HG02759 (cell line): ENCODE measurements at regions not wholly inside any gene's neighbourhood (a gene's known extent, or its start where the extent isn't known, plus 50 kb on each side); places are given as distances from the start of the nearest gene placed in this dataset.
"Not testable (repeated sequence)": the region's sequence is repeated elsewhere in the genome, so short reads cannot be mapped to it uniquely, and the experiment has no call there.

Source experiments
- ATAC-seq: cut with Tn5 transposase; IDR thresholded peaks from one replicate; pipeline ENCODE4 v1.9.1; 2021; ENCODE audit warnings: mild to moderate bottlenecking, moderate library complexity; ENCODE audit not compliant: unreplicated experiment

GRCh38 chr5:123294544-123294943 lies 128.7 kb downstream of the CEP120 start:
- peak; percentile 48 for ATAC-seq

GRCh38 chr5:123289210-123289609 lies 134.0 kb downstream of the CEP120 start:
- no peak for ATAC-seq

GRCh38 chr5:123287881-123288280 lies 135.3 kb downstream of the CEP120 start:
- no peak for ATAC-seq

GRCh38 chr5:123286891-123287290 lies 136.3 kb downstream of the CEP120 start:
- no peak for ATAC-seq

DNA sequence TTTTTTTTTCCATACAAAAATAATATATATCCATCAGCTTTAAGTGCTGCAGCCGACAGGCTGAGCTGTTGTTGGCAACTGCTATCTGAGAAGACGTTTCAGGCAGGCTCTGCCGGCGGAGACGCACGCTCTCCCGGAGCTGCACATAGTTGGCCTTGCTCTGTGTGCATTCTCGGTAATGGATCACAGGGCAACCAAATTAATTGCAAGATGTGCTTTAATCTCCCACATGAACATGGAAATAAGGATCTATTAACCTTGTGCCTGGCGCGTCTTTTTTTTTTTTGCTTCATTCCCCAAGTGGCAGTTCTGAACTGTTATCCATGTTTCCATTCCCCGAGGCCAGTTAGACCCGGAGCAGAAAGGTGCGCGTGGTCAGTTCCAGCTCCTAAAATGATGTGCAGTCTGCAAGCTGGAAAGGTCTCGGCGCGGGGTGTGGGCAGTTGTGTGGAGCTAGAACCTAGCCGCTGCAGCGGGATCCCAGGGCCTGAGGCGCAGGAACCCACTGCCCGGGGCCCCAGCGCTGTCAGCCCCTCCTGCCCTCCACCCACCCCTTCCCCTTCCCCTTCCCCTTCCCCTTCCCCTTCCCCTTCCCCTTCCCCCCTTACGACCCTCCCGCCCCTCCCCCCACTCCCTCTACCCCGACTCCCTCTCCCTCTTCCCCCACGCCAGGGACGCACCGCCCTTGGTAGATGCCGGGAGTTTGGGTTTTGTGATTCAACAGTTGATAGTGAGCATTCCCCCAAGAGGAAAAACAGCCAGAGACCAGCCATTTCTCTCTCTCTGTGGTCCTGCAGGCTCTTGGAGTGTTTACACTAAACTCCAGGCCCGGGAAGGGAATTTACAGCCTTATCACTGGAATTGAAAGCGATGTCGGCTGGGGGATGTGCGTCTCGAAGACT lies 137.8 kb downstream of the CEP120 start:
- ATAC-seq, result no peak

- no peak for ATAC-seq
Observed at GRCh38 chr5:123283499-123283898, 139.7 kb downstream of the CEP120 start.

- no peak for ATAC-seq
Observed at GRCh38 chr5:123283031-123283430, 140.2 kb downstream of the CEP120 start.

DNA sequence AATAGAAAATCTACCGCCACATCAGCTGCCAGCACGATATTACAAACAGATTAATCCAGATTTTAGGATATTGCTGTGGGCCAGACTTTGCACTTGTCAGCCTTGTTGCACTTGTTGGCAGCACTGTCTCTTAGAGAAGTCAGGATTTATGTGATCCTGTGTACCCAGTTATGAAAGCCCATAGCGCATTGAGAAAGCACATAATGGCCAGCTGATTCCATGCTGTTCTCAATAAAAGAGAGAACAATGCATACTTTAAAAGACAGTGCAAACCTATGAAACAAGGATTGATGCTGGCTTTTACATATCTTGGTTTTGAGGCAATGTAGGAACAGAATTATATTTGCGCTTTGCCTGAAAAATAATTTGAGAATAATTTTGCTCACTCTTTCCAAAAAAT lies 140.8 kb downstream of the CEP120 start:
- ATAC-seq, result no peak

GRCh38 chr5:123280854-123281253 lies 142.3 kb downstream of the CEP120 start:
- not testable (repeated sequence) for ATAC-seq

GRCh38 chr5:123279136-123279535 lies 144.1 kb downstream of the CEP120 start:
- ATAC-seq, result no peak

- ATAC-seq, result no peak
Observed at GRCh38 chr5:123278284-123278683, 144.9 kb downstream of the CEP120 start.

DNA sequence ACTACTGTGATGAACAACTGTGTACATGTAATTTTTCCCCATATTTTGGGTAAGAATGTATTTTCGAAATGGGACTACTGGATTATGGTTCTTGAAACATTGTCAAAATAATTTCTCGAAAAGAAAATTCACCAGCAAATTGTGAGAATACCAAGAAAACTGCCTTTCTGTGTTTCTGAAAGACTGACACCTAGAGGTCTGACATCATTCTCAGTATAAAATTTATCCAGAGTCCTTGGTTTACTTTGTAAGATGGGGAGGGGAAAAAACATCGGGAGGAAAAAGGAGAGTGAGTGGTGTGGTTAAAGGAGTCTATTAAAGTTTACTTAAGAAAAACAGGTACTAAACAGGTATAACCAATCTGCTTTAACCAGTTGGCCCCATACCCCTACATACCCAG lies 149.2 kb downstream of the CEP120 start:
- no peak for ATAC-seq

GRCh38 chr5:123273095-123273494 lies 150.1 kb downstream of the CEP120 start:
- no peak for ATAC-seq

- no peak for ATAC-seq
Observed at GRCh38 chr5:123269851-123270250, 153.4 kb downstream of the CEP120 start.

GRCh38 chr5:123269436-123269835 lies 153.8 kb downstream of the CEP120 start:
- no peak for ATAC-seq

GRCh38 chr5:123266365-123266764 lies 156.8 kb downstream of the CEP120 start:
- no peak for ATAC-seq

DNA sequence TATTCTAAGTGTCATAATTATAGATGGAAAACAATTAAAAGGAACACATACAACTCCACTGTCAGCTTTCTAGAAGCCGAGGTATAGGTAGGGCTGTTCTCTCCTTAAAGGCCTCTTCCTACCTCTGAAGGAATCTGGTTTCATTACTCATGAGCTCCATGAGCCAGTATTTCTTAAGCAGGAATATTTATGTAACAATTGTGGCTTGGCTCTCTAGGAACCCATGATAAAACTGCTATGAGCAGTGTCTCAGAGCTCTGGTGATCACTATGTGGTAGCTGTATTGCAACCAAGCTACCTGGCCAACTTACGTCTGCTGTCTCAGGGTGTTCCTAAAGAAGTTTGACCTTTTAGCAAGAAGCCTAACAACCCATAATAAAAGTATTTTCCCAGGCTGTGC lies 157.7 kb downstream of the CEP120 start:
- no peak for ATAC-seq

DNA sequence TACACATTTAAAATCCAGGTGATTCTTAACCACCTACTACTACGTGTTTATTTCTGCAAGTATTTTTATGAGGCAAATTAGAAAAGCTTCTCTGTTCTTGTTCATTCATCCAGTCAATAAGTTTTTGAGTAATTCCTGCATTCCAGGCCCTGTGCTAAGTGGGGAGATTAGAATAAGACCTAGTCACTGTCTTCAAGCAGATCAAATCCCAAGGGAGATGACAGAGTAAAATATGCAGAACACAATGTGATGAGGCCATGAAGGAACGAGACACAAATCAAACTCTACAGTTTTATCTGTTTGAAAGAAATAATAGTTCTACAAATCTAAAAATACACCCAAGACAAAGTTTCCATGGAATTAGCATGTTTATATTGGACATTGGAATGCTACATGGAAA lies 158.8 kb downstream of the CEP120 start:
- ATAC-seq, result no peak

- ATAC-seq, result no peak
Observed at GRCh38 chr5:123263859-123264258, 159.3 kb downstream of the CEP120 start.

DNA sequence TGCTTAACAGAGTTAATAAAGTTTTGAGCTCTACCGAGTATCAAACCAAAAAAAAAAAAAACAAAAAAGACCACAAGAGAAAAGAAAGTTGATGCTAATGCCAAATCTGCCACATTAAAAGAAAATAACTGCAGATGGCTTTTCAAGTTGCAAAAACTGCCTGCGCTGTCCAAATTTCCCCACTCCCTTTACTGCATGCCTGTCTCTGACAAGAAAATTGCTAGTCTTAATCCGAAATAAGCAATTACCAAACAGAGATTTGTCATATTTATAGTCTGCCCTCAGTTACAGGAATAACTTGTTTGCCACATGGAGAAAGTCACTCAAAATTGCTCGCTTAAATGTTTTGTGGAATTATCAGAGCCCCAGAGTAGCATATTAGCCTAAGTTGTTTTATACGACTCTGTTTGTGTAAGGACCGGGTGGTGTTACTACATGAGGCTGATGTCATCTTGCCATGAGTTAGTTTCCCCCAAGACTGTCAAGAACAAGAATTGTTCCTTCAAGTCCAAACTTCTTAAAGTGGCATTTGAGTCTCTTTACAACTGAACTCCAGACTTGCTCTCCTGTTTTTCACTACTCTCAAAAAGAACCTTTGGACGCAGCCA lies 160.9 kb downstream of the CEP120 start:
- ATAC-seq, result no peak

DNA sequence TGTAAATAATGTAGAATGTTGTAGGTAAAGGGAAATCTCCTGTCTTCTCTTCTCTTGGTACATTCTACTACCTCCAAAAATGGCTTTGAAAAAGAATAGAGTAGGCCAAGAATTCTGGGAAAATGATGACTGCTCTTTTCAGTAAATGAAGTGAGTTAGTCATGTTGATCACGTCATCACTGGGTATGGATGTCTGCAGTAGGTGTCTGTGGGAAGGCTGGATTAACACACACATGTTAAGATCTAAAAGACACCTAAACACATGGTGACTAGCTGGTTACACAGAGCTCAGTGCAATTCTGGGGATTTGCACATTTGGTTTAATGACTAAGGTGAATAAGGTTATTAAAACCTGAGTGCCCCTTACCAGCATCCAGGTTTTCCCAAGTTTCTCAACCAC lies 161.5 kb downstream of the CEP120 start:
- no peak for ATAC-seq

DNA sequence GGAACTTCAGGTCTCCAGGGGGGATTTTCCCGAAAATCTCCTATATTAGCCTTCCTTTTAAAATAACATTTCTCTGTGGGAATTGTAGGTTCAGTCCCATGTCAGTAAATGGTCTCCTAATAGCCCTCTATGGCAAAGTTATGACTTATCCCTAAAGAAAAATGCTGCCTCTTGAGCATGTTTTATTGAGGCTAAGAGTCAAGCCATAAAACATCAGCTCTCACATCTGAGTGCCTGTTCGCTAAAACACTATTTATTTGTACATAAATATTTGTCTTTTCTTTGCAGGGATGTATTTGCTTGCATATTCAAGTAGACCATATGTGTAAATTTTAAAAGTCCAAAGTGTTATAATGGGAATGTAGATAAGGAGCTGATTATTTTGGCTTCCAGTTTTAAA lies 160.4 kb downstream of the PRDM6 start:
- ATAC-seq, result no peak
